Limb (tissue), 2 donors: ENCODE measurements at regions not wholly inside any gene's neighbourhood (a gene's known extent, or its start where the extent isn't known, plus 50 kb on each side); places are given as distances from the start of the nearest gene placed in this dataset.
"Not testable (repeated sequence)": the region's sequence is repeated elsewhere in the genome, so short reads cannot be mapped to it uniquely, and the experiment has no call there.

Experiments
- DNase-seq, 2 donors: peaks; one replicate each; pipeline ENCODE4 v3.0.0-alpha.2; 2016; ENCODE audit errors: extremely low spot score in 2 of 2

DNA sequence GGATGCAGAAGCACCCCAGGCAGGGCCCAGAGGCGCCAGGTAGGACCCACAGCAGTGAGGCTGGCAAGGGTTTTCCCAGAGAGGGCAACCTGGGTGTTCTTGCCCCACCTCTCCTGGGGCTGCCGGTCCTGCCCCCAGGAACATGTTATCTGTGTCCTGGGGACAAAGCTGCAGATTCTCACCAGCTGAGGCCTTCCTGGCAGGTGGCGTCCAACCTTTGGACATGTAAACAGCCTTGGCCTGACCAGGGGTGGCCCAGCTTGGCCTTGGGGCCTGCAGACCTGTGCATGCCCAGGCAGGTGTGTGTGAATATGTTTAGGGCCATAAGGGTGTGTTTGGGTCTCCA lies 101.8 kb upstream of the LARP1 start:
- no peak for DNase-seq

DNA sequence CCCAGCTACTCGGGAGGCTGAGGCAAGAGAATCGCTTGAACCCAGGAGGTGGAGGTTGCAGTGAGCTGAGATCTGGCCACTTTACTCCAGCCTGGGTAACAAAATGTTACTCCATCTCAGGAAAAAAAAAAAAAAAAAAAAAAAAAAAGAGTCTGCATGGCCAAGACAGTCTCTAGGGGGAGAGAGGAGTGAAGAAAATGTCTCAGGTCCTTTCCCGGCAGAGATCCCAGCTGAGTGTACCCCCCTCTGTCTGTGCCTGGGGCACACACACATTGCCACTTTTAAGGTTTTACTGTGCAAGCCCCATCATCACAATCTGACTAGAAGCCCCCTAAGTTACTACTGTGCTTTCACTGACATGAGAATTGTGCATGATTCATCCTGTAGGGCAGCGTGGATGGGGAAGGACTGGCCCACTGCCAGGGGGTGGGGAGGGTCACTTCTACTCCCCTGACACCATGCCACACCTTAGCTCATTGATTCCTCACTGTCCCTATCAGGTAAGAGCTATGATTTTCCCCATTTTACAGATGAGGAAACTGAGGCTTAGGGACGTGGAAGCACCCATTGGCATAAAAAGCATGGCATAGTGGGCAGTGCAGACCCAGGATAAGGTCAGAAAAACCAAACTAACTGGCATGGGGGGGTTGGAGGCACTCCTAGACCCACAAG lies 102.3 kb upstream of the LARP1 start:
- no peak for DNase-seq

DNA sequence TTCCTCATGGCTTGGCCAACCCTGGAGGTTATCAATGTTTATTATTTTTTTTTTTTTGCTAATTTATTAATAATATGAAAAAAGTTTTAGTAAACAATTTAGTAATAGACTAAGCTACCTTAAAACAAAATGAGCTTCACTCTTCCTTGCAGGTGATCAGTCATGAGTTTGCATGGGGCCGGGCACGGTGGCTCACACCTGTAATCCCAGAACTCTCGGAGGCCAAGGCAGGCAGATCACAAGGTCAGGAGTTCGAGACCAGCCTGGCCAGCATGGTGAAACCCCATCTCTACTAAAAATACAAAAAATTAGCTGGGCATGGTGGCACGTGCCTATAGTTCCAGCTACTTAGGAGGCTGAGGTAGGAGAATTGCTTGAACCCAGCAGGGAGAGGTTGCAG lies 103.4 kb upstream of the LARP1 start:
- not testable (repeated sequence) for DNase-seq

- no peak for DNase-seq
These were observed 106.5 kb upstream of the LARP1 start for GRCh38 chr5:154648706-154649105.

- no peak for DNase-seq
These were observed 106.9 kb upstream of the LARP1 start for GRCh38 chr5:154648229-154648628.

- no peak for DNase-seq
These were observed 107.4 kb upstream of the LARP1 start for GRCh38 chr5:154647761-154648145.

GRCh38 chr5:154647114-154647760 lies 107.9 kb upstream of the LARP1 start:
- peak in 1 of 2 donors; percentile 41 for DNase-seq

DNA sequence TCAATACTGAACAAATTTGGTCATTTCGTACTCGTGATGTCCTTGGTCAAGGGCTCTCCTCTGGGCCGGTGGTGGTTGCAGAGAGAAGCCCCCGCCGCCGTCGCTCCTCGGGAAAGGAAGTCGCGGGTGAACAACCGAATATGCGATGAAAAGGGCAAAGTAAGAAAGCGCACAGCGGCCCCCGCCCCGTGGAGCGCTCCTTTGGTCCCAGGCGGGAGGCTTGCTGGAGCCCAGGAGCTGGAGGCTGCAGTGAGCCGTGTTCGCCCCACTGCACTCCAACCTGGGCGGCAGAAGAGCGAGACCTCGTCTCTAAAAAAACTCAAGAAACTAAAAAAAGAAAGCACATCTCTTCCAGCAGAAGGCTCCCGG lies 108.4 kb upstream of the LARP1 start:
- peak in 1 of 2 donors; percentile 34 for DNase-seq

GRCh38 chr5:154644745-154645411 lies 110.3 kb upstream of the LARP1 start:
- DNase-seq: no peak

DNA sequence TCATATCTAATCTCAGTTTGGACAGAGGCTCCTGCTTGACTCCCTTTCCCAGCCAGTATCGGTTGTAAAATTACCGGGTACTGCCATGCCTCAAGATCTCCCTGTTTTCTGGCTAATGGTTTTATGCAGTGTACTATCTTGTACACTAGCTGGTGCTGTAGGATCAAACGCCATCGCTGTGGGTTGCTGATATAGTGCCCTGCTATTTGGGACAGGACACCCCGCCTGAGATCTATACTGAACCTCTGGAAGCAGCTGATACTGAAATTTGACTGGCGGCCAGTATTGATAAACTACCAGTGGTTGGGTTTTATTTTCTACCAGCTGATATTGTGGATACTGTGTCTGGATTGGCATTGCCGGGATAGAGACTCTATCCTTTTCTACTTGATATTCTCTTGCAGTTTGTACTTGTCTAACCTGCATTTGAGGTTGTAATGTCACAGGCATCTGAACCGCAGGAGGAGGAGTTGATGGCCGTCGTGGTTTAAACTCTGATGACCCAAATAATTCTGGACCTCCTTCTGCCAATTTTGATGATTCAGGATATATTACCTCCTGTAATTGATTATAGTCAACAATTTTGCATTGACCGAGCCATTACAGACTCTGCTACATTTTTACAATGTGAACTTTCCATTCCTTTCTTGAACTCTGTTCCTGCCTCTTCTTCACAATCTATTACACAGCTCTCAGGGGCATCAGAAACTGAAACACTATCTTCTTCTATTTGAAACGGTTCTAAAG lies 112.5 kb upstream of the LARP1 start:
- DNase-seq: no peak

DNA sequence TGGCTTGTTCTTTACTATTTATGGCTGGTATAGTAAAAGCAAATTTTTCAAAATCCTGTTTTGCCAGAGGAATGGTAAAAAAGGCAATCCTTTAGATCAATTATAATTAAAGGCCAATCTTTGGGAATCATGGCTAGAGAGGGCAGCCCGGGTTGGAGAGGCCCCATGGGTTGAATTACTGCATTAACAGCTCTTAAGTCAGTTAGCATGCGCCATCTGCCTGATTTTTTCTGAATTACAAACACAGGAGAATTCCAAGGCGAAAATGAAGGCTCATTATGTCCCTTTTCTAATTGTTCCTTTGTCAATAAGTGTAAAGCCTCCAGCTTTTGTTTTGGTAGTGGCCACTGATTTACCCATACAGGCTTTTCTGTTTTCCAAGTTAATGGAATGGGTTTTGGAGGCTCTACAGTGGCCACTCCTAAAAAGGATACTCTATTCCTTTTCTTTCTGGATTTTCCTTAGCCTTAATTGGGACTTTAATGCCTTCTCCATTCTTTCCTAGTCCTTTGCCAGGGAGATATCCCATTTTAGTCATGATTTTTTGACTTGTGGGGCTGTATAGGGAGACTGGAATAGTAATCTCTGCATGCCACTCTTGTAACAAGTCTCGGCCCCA lies 114.9 kb upstream of the LARP1 start:
- DNase-seq: not testable (repeated sequence)

DNA sequence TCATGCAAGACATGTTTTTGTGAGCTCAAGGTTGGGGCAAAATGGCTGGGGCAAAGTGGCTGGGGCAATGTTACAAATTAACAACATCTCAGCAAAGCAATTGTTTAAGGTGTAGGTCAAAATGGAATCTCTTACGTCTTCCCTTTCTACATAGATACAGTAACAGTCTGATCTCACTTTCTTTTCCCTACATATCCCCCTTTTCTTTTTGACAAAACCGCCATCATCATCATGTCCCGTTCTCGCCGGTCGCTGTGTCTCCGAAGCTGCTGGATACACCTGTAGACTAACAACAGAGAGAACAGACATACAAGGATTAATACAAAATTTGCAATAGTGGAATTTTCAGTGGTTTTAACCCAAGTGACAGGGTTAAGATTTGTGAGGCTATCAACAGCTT lies 118.4 kb upstream of the LARP1 start:
- not testable (repeated sequence) for DNase-seq

DNA sequence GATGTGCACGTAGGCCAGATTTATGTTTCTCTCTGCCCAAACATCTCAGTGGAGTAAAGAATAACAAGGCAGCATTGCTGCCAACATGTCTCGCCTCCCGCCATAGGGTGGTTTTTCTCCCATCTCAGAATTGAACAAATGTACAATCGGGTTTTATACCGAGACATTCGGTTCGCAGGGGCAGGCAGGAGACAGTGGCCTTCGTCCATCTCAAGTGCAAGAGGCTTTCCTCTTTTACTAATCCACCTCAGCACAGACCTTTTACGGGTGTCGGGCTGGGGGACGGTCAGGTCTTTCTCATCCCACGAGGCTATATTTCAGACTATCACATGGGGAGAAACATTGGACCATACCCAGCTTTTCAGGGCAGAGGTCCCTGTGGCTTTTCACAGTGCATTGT lies 118.9 kb upstream of the LARP1 start:
- DNase-seq: not testable (repeated sequence)

- DNase-seq: not testable (repeated sequence)
These were observed 121.4 kb upstream of the LARP1 start for GRCh38 chr5:154633744-154634143.

DNA sequence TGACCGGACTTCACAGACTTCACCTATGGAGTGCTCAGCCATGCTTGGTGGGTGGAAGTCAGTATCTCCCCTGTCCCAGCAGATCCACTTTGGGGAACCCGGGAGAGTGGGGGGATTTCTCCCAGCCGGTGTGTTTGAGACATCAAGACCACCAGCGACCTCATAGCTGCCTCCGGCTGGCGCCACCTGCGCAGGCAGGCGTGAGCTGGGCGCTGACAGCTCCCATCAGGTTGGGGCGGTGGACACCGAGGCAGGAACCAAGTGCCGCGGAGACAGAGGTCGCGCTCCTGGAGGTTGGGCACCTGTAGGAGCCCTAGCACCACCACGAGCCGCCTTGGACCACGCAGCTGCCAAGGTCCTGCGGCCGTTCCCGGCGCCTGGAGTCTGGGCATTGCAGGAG lies 124.0 kb upstream of the LARP1 start:
- DNase-seq: no peak

GRCh38 chr5:154630410-154630809 lies 124.8 kb upstream of the LARP1 start:
- DNase-seq: no peak

DNA sequence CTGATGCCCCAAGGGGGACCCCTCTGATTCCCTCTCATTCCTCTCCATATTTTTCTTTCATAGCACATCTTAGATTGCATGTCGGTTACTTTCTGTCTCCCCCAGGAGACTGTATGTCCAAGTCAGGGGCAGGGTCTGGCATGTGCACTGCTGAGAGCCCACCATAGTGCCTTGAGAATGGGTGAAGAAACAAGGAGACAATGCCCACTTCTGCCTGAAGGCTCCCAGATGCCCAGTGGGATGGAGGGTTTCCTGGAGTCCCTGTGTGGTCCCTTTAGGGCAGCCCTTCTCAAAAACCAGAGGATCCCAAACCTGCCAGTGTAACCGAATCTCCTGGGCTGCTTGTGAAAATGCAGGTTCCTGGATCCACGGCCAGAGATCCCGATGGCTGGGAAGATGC lies 126.5 kb upstream of the LARP1 start:
- no peak for DNase-seq

DNA sequence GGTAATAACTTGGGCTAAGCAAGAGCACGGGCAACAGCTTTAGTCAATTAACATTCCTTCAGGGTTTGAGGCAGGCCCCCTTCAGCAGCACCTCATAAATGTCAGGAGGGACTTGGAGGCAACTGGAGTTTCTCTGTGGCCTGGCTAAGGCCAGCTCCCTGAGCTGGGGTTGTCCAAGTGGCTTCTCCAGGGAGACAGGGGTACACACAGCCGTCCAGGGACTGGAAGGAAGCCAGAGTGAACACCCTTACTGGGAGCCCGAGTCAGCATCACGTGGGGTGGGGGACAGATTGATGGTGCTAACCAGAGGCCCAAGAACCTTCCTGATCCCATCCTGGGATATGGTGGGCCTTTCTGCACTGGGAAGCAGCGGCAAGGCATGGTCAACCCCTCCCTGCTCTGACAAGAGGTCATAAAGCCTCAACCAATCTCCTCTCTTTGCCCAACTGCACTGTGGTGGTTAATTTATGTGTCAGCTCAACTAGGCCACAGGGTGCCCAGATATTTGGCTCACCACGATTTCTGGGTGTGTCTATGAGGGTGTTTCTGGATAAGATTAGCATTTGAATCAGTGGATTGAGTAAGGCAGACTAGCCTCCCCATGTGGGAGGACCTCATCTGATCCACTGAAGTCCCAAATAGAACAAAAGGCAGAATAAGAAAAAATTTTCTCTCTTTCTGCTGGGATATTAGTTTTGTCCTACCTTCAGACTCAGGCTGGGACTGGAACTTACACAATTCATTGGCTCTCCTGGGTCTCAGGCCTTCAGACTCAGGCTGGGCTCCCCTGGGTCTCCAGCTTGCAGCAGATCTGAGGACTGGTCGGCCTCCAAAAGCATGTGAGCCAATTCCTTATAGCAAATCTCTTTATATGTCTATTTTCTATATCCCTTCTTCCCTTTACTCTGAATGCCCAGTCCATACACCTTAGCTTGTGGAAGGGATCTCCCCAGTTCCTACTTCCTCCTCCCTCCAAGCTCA lies 127.2 kb upstream of the LARP1 start:
- DNase-seq: peak in 1 of 2 donors; percentile 48

DNA sequence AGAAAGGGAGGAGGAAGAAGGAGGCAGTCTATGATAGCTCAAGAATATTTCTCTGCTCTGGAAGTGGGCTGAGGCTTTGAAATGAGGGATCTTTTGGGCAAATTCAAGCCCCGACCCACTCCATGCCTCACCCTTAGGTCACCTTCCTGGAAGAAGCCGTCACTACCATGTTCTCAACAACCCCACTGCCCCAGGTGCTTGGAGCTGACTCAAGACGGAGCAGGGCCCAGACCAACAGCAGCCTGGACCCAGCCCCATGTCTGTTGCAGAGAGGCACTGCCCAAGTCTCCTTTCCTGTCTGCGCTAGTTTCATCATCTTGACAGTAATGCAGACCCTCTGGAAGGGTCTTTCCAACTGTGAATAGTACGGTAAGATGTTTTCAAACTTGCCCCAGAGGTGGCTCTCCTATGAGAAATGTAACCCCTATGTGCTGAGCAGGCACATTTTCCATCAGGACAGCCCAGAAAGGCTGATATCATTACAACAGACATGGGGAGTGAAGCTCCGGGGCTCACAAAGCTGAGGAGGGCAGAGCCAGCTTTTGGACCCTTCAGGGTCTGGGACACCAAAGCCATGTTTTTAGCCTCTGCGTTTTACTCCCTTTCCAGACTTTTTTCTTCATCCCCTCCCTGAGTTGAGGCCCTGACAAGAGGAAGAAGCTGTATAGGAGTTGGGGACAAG lies 128.2 kb upstream of the LARP1 start:
- no peak for DNase-seq

- no peak for DNase-seq
These were observed 130.1 kb upstream of the LARP1 start for GRCh38 chr5:154625031-154625430.
